GM10266 (cell line): ENCODE measurements at regions not wholly inside any gene's neighbourhood (a gene's known extent, or its start where the extent isn't known, plus 50 kb on each side); places are given as distances from the start of the nearest gene placed in this dataset.

Experiments used
- DNase-seq: peaks from one replicate; pipeline ENCODE4 v3.0.0; 2012; ENCODE audit errors: extremely low spot score
- TF ChIP-seq, protein P1 (sequence below): IDR thresholded peaks from 2 replicates; pipeline ENCODE4 v1.5.1; 2012; ENCODE audit warnings: mild to moderate bottlenecking, low read depth; ENCODE audit not compliant: control insufficient read depth, insufficient read depth; ENCODE audit errors: missing control alignments

DNA sequence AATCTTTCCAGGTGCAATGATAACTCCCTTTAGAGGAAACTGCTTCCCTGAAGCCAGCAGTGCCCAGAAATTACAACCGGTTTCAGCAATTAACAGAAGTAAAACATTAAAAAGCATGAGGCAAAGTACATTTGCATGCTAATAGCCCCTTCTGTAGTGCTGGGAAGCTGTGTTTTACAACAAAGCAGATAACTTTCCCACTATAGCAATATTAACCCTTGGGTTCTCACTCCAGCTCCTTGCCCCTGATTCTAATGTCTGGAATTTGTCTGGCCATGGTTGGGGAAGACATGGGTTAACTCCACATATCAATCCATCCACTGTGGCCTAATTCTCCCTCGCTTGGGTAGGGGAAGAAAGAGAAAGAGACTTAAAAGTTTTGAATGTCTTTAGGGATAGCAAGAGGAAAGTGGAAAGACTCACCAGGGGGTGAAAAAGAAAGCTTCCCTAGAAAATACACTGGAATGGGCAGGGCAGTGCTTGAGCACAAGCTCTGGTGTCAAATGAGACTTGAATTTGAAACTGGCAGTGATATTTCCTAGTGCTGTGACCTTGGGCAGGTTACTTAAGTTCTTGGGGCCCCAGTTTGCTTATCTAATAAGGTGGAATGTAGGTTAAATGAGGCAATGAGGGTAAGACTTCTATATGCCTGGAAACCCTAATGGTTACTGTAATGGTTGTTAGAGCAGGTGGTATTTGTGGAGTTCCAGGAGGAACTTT is 102.0 kb downstream of the SOX9 start:
- no peak for DNase-seq

DNA sequence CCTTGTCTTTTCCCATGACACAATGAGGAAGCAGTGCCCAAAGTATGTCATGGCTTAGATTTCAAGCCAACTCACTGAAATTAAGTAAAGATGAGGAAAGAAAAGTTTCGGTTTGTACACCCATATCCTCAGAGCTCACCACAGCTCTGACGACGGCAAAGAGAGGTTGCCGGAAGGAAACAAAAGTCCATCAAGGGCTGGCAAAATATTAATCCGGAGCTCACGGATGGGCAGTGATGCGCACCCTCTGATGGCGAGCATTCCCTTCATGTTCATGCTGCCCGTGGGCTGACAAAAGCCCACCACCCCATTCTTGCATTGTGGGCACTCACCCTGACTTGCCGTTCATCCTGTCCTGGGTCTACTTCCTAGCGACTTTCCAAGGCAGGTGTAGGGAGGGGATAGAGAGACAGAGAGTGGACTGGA is 103.1 kb downstream of the SOX9 start:
- no peak for DNase-seq
- TF ChIP-seq, protein P1, sequence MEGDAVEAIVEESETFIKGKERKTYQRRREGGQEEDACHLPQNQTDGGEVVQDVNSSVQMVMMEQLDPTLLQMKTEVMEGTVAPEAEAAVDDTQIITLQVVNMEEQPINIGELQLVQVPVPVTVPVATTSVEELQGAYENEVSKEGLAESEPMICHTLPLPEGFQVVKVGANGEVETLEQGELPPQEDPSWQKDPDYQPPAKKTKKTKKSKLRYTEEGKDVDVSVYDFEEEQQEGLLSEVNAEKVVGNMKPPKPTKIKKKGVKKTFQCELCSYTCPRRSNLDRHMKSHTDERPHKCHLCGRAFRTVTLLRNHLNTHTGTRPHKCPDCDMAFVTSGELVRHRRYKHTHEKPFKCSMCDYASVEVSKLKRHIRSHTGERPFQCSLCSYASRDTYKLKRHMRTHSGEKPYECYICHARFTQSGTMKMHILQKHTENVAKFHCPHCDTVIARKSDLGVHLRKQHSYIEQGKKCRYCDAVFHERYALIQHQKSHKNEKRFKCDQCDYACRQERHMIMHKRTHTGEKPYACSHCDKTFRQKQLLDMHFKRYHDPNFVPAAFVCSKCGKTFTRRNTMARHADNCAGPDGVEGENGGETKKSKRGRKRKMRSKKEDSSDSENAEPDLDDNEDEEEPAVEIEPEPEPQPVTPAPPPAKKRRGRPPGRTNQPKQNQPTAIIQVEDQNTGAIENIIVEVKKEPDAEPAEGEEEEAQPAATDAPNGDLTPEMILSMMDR = no peak

More for the DNA sequence above, 102.0 kb downstream of the SOX9 start:
- TF ChIP-seq, protein P1 = no peak

- TF ChIP-seq, protein P1 = no peak
Measured at GRCh38 chr17:72226322-72226721, 105.5 kb downstream of the SOX9 start.

DNA sequence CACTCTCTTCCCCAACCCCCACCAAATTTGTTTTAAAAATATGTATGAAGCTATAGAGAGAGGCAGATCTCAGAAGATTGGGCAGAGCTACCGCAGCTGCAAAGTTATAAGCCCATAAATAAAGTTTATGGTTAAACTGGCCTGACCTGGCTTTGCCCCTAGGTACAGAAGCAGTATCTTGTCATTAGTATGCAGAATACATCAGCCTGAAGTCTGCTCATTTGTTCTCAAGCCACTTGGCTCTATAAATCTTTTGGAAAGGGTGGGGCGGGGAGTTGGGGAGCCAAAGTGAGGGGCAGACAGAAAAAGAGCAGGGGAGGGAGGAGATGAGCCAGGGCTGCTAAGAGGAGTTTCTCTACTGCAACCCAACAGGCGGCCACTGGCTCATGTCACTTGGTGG is 113.2 kb downstream of the SOX9 start:
- TF ChIP-seq, protein P1 = no peak
- DNase-seq = no peak

More at GRCh38 chr17:72226322-72226721, 105.5 kb downstream of the SOX9 start:
- DNase-seq = no peak

DNA sequence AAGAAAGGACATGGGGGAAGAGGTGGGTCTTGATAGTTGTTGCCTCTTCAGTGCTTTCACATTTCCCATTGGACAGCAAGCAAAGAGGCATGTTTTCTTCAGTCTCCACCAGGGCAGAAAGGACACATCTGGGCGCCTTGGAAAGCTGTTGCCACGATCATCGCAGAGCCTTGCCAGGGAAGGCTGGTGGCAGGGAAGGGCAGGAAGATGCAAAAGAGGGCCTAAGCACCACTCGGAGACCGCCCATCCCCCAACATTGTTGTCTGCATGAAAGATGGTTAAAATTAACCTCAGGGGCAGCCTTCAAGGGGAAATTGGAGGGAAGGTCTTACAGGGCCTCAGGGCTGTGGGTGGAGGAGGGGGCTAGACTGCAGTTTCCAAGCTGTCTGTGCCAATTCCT is 114.2 kb downstream of the SOX9 start:
- TF ChIP-seq, protein P1 = no peak

GRCh38 chr17:72236980-72237633 is 116.3 kb downstream of the SOX9 start:
- DNase-seq = no peak
- TF ChIP-seq, protein P1 = no peak

More for the DNA sequence above, 114.2 kb downstream of the SOX9 start:
- DNase-seq = no peak

- no peak for DNase-seq
- TF ChIP-seq, protein P1 = no peak
Measured at GRCh38 chr17:72238157-72238673, 117.4 kb downstream of the SOX9 start.
